NCI-H2029 treated with DMSO at 0.1 percent for 48 hours (cell line): ENCODE measurements at regions not wholly inside any gene's neighbourhood (a gene's known extent, or its start where the extent isn't known, plus 50 kb on each side); places are given as distances from the start of the nearest gene placed in this dataset.
"Not testable (repeated sequence)": the region's sequence is repeated elsewhere in the genome, so short reads cannot be mapped to it uniquely, and the experiment has no call there.

Source experiments
- DNase-seq: peaks from one replicate; lab custom pipeline; 2025; lab: John Stamatoyannopoulos, UW

- DNase-seq: no peak
Observed at GRCh38 chr17:71084838-71085237, 915.5 kb downstream of the KCNJ2 start.

- DNase-seq: no peak
Observed at GRCh38 chr17:71085238-71086033, 916.1 kb downstream of the KCNJ2 start.

GRCh38 chr17:71089431-71089830, 920.1 kb downstream of the KCNJ2 start:
- DNase-seq: no peak

GRCh38 chr17:71098071-71098470, 928.7 kb downstream of the KCNJ2 start:
- no peak for DNase-seq

- DNase-seq: no peak
Observed at GRCh38 chr17:71099003-71099714, 929.8 kb downstream of the KCNJ2 start.

GRCh38 chr17:71102777-71103176, 933.4 kb downstream of the KCNJ2 start:
- no peak for DNase-seq

- DNase-seq: no peak
Observed at GRCh38 chr17:71104225-71104624, 934.9 kb downstream of the KCNJ2 start.

GRCh38 chr17:71106056-71106455, 936.7 kb downstream of the KCNJ2 start:
- not testable (repeated sequence) for DNase-seq

GRCh38 chr17:71107136-71107535, 937.8 kb downstream of the KCNJ2 start:
- no peak for DNase-seq

GRCh38 chr17:71109697-71110096, 940.4 kb downstream of the KCNJ2 start:
- DNase-seq: no peak

GRCh38 chr17:71110326-71110725, 941.0 kb downstream of the KCNJ2 start:
- DNase-seq: no peak

GRCh38 chr17:71111460-71111859, 942.1 kb downstream of the KCNJ2 start:
- no peak for DNase-seq

GRCh38 chr17:71111934-71112333, 942.6 kb downstream of the KCNJ2 start:
- DNase-seq: no peak

- no peak for DNase-seq
Observed at GRCh38 chr17:71113347-71113746, 944.0 kb downstream of the KCNJ2 start.

GRCh38 chr17:71114911-71115668, 945.8 kb downstream of the KCNJ2 start:
- no peak for DNase-seq

- DNase-seq: no peak
Observed at GRCh38 chr17:71115669-71115972, 946.3 kb downstream of the KCNJ2 start.

- DNase-seq: no peak
Observed at GRCh38 chr17:71117466-71117865, 948.1 kb downstream of the KCNJ2 start.

GRCh38 chr17:71118039-71118438, 948.7 kb downstream of the KCNJ2 start:
- DNase-seq: peak; percentile 48

GRCh38 chr17:71127416-71127815, 958.1 kb downstream of the KCNJ2 start:
- DNase-seq: no peak

- DNase-seq: peak; percentile 7
Observed at GRCh38 chr17:71142333-71142732, 973.0 kb downstream of the KCNJ2 start.

- DNase-seq: no peak
Observed at GRCh38 chr17:71145486-71145885, 975.3 kb upstream of the SOX9 start.

- DNase-seq: no peak
Observed at GRCh38 chr17:71147906-71148305, 972.9 kb upstream of the SOX9 start.

- DNase-seq: no peak
Observed at GRCh38 chr17:71149607-71150006, 971.2 kb upstream of the SOX9 start.
